Lung (tissue), 11 donors: ENCODE measurements at regions not wholly inside any gene's neighbourhood (a gene's known extent, or its start where the extent isn't known, plus 50 kb on each side); places are given as distances from the start of the nearest gene placed in this dataset.

ENCODE experiments used
- ATAC-seq: fragments of 200-7000 bp; cut with Tn5 transposase; one replicate; pipeline ENCODE4 v1.9.1; 2020; ENCODE audit warnings: moderate number of reproducible peaks; ENCODE audit not compliant: insufficient read depth, low FRiP score
- DNase-seq, 3 donors: peaks; one replicate each; pipeline ENCODE4 v3.0.0-alpha.2; 2013 to 2017
- H3K27ac ChIP-seq, 2 donors: one replicate each; pipeline ENCODE4 v1.5.1; 2013; ENCODE audit warnings: mild to moderate bottlenecking in 2 of 2, moderate library complexity in 2 of 2, control low read depth in 1 of 2, inconsistent platforms in 1 of 2, low read depth in 1 of 2, low read length in 1 of 2
- H3K27me3 ChIP-seq, 3 donors: one replicate each; pipeline ENCODE4 v1.5.1; 2013; ENCODE audit warnings: low read length in 2 of 3; ENCODE audit not compliant: control insufficient read depth in 3 of 3, insufficient read depth in 3 of 3
- H3K36me3 ChIP-seq, 4 donors: one replicate each; pipeline ENCODE4 v1.5.1; 2013; ENCODE audit warnings: low read length in 4 of 4, mild to moderate bottlenecking in 1 of 4, moderate library complexity in 1 of 4; ENCODE audit not compliant: control insufficient read depth in 4 of 4, insufficient read depth in 4 of 4
- H3K4me1 ChIP-seq, 5 donors: one replicate each; pipeline ENCODE4 v1.5.1; 2013; ENCODE audit warnings: low read length in 5 of 5, mild to moderate bottlenecking in 2 of 5, moderate library complexity in 1 of 5; ENCODE audit not compliant: control insufficient read depth in 5 of 5, insufficient read depth in 5 of 5
- H3K4me3 ChIP-seq: one replicate; pipeline ENCODE4 v1.5.1; 2013; ENCODE audit warnings: mild to moderate bottlenecking, control low read depth, moderate library complexity
- H3K9ac ChIP-seq, 2 donors: one replicate each; pipeline ENCODE4 v1.5.1; 2013; ENCODE audit warnings: low read length in 2 of 2, control low read depth in 1 of 2; ENCODE audit not compliant: insufficient read depth in 1 of 2
- H3K9me3 ChIP-seq, 4 donors: one replicate each; pipeline ENCODE4 v1.5.1; 2013; ENCODE audit warnings: low read length in 3 of 4, mild to moderate bottlenecking in 1 of 4, moderate library complexity in 1 of 4; ENCODE audit not compliant: control insufficient read depth in 4 of 4, insufficient read depth in 3 of 4
- CTCF ChIP-seq: IDR thresholded peaks from 2 replicates; pipeline ENCODE4 v1.5.1; 2012; ENCODE audit warnings: mild to moderate bottlenecking; ENCODE audit errors: control extremely low read depth, extremely low read depth
- WGBS, 2 donors: extraction: QIAGEN DNeasy Blood & Tissue Kit; methylation state at CpG; one replicate each; pipeline ENCODE4 v1.1.7; 2013; 5-methylcytosine and 5-hydroxymethylcytosine counted together
- donor health status: control.
- donor health status: control.
- donor health status: Bipolar disorder and iron deficiency.
- donor health status: healthy.
- donor health status: DM: yes; HTN: yes; CAD: no.

GRCh38 chr1:57711326-57711725 is 287.5 kb upstream of the DAB1 start:
- no peak for ATAC-seq
- peaks cover 0 to 3% (median 0%) of the 10 kb centered on the region in 4 donors for H3K9me3 ChIP-seq
- H3K27me3 ChIP-seq = no peaks in the 10 kb centered on the region
- H3K27ac ChIP-seq = no peak overlapping the region
- 72 to 75% methylated on average over 2 of the region's 2 CpGs for WGBS, 2 donors
- H3K9ac ChIP-seq = no peak overlapping the region
- DNase-seq = peak in 2 of 3 donors; percentile 6 to 39
- no peak for TF ChIP-seq CTCF
- no peaks in the 10 kb centered on the region for H3K36me3 ChIP-seq
- no peaks in the 10 kb centered on the region for H3K4me1 ChIP-seq
- no peak overlapping the region for H3K4me3 ChIP-seq

DNA sequence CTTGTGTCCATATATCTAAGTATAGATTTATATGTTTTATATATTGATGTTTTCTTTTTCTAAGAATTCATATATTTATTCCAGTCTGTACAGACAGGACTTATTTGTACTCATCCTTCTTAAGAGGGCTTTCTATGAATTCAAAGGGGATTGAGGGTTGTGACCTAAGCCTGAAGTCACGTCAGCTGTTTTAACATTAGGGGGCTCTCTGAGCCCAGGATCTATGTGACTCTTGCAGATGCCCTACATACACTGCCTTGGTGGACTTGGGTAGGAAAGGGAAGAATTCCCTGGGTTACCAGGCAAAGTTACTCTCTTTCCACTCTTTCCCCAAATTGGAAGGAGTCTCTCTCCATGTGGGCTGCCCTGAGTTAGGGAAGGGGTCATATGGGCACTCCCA is 283.8 kb upstream of the DAB1 start:
- Histone ChIP-seq H3K9ac (no peak overlapping the region), H3K9me3 (peaks cover 0 to 3% (median 1%) of the 10 kb centered on the region in 4 donors), H3K4me3 (no peak overlapping the region), H3K4me1 (no peaks in the 10 kb centered on the region), H3K27me3 (no peaks in the 10 kb centered on the region), H3K36me3 (no peaks in the 10 kb centered on the region), H3K27ac (no peak overlapping the region)
- ATAC-seq (no peak), DNase-seq (no peak)
- 89 to 91% methylated on average over 1 of the region's 1 CpG for WGBS, 2 donors
- no peak for TF ChIP-seq CTCF

- no peak for TF ChIP-seq CTCF
- no peak overlapping the region for H3K9ac ChIP-seq
- DNase-seq (no peak), ATAC-seq (no peak)
- H3K36me3 ChIP-seq = no peaks in the 10 kb centered on the region
- no peaks in the 10 kb centered on the region for H3K27me3 ChIP-seq
- H3K4me3 ChIP-seq = no peak overlapping the region
- WGBS, 2 donors = 53 to 92% methylated on average over 1 of the region's 1 CpG
- H3K27ac ChIP-seq = no peak overlapping the region
- no peaks in the 10 kb centered on the region for H3K4me1 ChIP-seq
- H3K9me3 ChIP-seq = peaks cover 0 to 3% (median 1%) of the 10 kb centered on the region in 4 donors
Measured at GRCh38 chr1:57704811-57705210, 281.0 kb upstream of the DAB1 start.

DNA sequence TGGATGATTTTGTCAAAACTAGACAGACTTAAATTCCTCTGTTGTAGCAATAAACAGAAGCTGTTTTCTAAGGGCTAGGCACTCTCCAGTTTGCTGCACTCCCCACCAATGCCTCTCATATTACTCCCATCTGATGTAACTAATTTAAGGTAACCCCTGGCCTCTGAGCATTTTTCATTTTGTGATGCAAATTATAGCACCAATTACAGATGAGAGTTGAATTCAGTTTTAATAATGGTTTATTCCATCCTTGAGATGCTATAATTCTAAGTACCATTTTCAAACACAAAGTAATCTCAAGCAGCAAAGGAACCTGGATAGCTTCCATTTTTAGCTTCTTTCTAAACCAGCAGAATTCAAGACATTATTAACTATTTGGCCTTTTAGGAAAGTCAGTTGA is 280.4 kb upstream of the DAB1 start:
- Histone ChIP-seq H3K27ac (no peak overlapping the region), H3K36me3 (no peaks in the 10 kb centered on the region), H3K4me1 (no peaks in the 10 kb centered on the region), H3K9me3 (peaks cover 0 to 3% (median 1%) of the 10 kb centered on the region in 4 donors), H3K27me3 (no peaks in the 10 kb centered on the region), H3K4me3 (no peak overlapping the region), H3K9ac (no peak overlapping the region)
- DNase-seq (no peak), ATAC-seq (no peak)
- TF ChIP-seq CTCF = no peak
